Medulla oblongata (tissue), 1 donor: ENCODE measurements at regions not wholly inside any gene's neighbourhood (a gene's known extent, or its start where the extent isn't known, plus 50 kb on each side); places are given as distances from the start of the nearest gene placed in this dataset.

Experiments used
- DNase-seq: peaks from one replicate; pipeline ENCODE4 v3.0.0-alpha.2; 2015; ENCODE audit errors: extremely low spot score

DNA sequence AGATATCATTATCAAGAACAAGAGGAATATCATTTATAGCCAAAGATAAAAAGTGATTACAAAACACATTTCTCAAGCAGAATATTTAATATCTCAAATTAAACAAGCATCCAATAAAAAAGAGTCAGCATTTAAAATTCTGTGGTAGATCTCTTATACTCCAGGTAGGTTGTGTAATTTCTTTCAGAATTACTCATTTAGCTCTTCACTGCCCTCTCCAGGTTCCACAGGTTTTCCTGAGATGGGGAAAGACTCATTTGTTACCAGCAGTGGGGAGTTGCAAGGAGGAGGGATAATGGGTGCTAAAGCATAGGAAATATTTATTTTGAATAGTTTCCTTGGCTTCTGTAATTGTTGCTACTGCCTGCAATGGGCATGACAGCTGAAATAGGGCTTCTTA, 83.1 kb upstream of the RASGRP1 start:
- peak; percentile 20 for DNase-seq

GRCh38 chr15:38648121-38648843, 83.7 kb upstream of the RASGRP1 start:
- no peak for DNase-seq

GRCh38 chr15:38650384-38650783, 85.8 kb upstream of the RASGRP1 start:
- DNase-seq = no peak

DNA sequence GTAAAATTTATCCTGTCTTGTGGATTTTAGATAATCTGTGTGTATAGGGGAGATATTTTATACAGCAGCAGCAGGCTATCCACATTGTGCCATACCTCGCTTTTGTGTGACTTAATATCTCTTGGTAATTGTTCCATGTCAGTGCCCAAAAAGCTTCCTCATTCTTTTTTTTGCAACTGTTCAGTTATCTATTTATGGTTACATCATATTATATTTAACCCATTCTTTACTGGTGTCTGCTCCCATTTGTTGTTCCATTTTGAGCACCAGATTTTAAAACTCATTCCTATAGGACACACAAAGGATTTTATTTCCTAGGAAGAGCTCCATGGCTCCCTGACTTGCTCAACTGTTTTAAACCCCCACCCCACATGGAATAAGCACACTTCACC, 86.3 kb upstream of the RASGRP1 start:
- DNase-seq = no peak

DNA sequence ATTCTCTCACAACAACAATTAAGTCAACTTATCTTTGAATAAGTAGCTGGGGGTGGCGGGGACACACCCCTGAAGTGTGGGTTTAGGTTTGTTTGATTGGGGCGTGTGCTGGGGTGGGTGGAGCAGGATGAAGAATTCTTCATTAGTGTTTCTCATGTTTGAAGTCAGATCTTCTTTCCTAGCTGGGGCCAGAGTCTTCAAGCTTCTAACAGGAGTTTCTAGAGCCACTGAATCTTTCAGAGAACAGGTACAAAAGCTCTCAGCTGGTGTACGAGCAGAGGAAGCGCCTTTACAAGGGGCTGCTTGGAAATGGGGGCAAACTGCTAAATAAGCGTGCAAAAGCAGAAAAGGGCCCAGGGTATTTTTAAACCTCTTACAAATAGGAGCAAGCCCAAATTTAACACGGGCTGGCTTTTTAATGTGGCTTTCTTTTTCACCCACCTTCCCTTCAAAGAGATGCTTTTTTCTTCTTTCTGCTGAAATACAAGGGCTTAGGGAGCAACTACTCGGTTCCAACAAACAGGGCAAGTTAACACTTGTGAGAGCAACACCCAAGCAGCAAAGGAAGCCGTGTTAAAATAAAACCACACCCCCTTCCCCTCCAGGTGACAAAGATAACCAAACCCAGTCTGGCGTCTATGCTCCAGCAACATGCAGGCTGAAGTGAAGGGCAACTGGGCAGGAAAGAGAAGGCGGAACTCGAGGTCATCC, 86.9 kb upstream of the RASGRP1 start:
- DNase-seq = no peak

DNA sequence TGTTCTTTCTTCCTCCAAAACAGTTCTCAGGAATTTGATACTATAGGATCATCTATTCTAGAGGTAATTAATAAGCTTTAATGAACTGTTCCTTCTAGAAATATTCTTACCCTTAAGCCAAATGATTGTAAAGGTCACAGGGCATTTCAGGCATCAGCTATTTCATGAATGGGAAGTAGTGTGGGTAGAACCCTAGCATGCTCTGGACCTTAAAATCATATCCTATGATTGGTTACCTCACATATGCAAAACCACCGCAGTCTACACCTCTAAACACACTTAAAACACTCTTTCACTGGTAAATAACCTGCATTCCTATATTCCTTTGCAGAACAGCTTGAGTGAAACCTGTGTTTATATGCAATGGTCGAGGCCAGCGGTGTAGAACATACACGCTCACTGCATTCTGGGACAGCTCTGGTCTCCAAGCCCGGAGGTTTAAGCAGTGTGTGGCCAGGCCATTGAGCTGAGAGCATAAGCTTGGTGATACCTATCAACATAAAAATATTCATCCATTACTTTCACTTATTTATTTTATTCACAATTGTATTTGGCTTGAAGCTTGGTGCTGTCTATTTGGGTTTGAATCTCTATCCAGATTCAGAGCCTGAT, 87.7 kb upstream of the RASGRP1 start:
- no peak for DNase-seq

DNA sequence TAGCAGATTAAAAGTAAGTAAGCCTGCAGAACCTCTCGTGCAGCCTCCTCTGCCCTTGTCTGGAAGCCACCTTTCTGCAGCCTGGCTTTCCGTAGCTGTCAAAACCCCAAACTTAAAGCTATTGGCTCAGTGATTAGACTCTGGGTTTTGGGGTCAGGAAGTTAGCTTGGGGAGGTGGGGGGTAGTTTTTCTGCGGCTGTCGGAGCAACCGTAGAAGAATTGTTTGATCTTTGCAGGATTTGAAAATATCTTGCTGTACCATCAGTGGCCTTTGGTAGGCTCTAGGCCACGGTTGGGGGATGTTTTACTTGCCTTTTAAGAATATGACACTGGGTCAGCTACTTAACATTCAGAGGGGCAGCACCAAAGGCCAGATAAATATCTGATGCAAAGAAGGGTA, 88.4 kb upstream of the RASGRP1 start:
- DNase-seq = no peak

- no peak for DNase-seq
These were observed 93.8 kb upstream of the RASGRP1 start for GRCh38 chr15:38658431-38658830.

- DNase-seq = no peak
These were observed 96.1 kb upstream of the RASGRP1 start for GRCh38 chr15:38660738-38661137.

DNA sequence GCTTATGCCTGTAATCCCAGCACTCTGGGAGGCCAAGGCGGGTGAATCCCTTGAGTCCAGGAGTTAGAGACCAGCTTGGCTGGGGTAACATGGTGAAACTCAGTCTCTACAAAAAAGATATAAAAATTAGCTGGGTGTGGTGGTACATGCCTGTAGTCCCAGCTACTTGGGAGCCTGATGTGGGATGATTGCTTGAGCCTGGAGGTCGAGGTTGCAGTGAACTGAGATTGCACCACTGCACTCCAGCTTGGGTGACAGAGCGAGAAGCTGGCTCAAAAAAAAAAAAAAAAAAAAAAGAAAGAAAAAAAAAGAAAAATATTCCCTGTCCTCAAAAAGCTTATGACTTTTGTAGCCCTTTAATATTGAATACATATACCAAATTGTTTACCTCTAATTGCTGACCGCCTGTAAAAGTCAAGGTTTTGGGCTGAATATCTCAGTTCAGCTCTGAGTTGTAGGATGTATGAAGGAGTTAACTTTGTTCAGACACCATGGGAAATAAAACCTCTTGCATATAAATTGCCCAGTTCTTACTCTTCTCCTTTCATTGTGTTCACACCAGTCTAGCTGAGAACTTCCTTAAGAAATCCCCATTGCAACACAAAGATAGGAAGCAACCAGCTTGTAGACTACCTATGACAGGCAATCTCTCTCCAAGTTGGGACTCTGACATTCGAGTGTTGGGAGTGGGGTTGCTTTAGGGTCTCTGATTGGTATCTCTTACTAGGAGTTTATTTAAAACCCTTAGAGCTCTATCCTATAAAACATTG, 97.6 kb upstream of the RASGRP1 start:
- DNase-seq = peak; percentile 25

DNA sequence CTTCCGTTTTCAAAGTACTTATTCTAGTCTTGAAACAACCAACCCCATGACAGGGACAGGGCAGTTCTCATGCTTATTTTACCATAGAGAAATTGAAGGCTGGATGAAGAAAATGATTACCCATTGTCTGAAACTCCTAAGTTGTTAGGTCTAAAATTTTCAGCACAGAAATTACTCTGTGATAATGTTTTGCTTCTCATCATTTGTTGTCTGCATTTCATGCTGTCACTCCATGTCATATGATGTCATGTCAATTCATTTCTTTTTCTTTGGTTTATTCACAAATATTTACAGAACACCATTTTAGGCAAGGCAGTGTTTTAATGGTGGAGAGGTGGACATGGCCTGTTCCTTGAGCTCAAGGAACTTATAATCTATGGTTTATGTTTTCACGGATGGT, 98.2 kb upstream of the RASGRP1 start:
- no peak for DNase-seq

DNA sequence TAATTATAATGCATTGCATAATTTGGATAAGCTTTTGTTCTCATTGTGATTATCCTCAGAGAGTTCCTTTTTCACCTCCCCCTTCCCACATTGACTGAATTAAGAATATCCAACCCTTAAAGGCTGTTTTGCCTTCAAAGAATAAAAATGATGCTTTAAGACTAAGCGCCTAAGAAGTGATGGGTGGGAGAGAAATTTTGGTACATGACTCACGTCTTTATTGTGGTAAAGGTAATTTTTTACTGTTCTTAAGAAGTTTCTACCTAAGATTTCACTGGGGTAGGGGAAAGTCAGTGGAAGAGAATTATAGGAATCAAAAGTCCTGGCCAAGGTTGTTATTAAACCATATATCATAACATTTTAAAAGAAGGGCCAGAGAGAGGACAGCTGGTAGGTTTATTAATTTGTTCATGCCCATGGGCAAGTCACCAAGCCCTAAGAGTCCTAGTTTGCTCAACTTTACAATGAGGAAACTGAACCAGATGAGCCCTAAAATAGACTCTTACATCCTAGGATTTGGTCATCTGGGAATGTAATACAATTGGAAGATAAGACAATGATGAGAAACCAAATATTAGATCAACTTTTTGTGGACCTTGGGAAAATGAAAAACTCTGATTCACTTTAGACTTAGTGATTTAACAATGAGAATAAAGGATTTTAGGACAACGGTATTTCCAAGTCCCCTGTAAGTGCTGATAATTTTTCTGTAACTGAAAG, 101.1 kb upstream of the RASGRP1 start:
- DNase-seq = no peak

DNA sequence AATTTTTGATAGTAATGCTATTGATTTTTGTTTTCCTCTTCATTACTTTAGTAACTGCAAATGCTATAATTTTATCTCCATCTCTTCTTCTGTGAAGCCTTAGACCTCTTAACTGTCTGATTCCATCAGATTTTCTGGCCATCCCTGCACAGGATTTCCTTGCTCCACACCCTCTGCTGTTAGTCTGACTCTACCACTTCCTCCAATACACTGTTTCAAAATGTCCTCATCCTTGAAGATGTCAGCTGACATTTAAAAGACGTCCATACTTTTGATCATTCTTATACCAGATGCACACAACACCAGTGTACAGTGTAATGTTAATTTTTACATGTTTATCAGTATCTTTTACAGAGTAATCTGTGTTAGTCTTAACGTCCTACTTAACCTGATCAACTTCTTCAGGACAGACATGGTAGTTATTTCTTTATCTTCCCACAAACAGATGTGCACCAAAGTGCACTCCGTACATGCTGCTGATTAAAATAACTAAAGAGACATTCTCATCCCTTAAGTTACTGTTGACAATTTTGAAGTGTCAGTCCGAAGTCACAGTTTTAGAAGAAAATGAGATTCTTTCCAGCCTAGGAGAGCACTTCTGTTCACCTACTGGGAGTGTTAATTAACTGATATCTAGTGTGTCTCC, 102.4 kb upstream of the RASGRP1 start:
- no peak for DNase-seq

- DNase-seq = no peak
These were observed 103.6 kb upstream of the RASGRP1 start for GRCh38 chr15:38667890-38668850.

GRCh38 chr15:38668898-38669391, 104.3 kb upstream of the RASGRP1 start:
- no peak for DNase-seq

DNA sequence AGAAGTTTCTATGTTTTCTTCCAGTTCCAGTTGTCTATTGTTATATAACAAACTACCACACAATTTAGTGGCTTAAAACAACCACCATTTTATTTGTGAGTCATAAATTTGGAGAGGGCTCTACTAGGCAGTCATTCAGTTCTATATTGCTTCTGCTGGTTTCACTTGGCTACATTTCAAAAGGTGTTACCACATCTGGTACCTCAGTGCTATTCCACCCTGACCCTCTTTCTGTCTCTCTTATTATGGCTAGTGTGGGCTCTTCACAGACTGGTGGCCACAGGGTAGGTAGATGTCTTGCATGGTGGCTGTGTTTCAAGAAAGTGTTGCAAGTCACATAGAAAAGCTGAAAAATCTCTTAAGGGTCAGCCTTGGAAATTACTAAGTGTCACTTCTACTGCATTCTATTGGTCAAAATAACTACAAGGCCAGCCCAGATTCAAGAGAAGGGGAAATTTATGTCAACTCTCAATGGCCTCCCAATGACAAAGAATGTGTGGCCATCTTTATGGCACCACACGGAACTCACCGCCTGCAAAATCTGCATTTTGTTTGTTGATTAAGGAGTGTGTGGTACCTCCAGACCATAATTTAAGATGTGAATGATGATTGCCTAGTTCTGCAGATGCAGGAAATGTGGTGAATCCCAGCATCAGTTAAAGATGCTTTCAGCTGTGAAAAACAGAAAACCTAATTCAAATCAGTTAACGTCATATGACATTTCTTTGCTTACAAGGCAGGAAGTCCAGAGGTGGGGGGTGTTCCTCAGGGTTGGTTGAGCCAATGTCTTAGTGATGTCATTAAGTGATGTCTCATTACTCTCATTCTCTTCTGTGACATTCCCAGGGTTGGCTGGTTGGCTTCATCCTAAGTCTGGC, 105.8 kb upstream of the RASGRP1 start:
- DNase-seq = no peak

DNA sequence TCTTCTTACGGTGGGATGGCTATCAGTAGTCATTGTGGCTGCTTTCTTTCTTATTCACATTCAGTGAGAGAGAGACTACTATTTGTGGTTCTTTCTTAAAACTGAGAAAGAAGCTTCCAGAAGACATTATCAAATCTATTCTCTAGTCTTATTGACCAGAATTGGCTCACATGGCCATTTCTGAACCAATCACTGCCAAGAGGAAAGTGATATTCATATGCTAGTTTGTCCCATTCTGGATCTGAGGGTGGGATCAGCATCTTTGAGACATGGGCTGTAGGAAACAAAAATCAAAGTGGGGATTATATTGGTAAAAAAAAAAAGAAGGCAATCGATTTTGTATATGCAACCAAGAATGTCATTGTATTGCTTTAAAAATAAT, 106.4 kb upstream of the RASGRP1 start:
- DNase-seq = no peak

DNA sequence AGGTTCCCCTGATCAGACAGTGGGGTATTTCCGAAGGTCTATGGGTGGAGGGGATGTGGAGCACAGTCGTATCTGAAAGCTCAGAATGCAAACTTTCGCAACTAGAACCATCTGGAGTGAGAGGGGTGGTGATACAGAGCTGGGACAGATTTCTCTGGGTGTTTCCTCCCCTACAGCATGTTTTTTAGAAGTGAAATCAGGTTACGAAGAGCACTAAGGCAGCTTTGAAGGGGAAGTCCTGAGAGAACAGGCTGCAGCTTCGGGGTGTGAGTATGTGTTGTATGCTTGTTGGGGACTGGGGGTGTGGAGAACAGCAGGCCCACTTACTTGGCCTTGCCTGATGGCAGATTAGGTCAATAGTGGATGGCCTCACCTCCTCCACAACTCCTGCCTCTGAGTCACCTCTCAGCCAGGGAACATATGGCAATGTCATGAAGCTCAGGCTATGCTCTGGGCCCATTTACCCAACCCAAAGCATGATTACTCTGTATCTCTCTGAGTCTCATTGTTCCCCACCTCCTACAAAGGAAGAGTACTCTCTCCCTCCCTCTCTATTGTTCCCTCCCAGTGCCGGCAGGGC, 107.2 kb upstream of the RASGRP1 start:
- peak; percentile 25 for DNase-seq
